Middle frontal gyrus (tissue), 1 donor: ENCODE measurements at regions not wholly inside any gene's neighbourhood (a gene's known extent, or its start where the extent isn't known, plus 50 kb on each side); places are given as distances from the start of the nearest gene placed in this dataset.
"Not testable (repeated sequence)": the region's sequence is repeated elsewhere in the genome, so short reads cannot be mapped to it uniquely, and the experiment has no call there.

Source experiments
- DNase-seq: peaks from one replicate; pipeline ENCODE4 v3.0.0-alpha.2; 2015; ENCODE audit warnings: low spot score; ENCODE audit errors: extremely low spot score

DNA sequence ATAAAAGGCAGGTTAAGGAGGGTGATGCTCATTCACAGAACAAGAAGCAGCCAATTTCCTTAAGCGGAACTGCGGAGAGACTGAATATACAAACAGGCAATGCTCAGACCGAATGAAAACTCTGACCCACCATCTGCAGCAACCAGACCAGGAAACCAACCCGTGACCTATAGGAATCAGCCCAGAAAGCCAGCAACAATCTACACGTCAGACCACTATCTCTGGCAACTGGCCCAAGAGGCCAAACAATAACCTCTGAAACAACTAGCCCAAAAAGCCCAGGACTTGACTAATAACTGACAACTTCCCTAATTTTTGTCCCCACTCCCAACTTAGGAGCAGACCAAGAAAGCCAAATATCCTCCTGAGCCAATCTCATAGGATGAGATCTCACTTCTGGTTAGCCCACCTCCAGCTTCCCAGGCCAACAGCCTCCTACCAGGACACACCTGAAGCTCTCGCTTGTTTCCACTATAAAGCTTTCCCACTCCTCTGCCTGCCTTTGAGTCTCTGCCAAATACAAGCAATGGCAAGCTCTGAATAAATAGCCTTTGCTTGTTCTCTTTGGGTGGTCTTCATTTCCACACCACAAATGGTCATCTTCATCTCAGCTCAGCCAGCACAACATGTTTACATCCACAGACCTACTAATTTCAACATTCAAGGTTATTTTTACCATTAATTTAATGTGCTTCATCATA, 168.5 kb downstream of the HSD17B3 start:
- no peak for DNase-seq

DNA sequence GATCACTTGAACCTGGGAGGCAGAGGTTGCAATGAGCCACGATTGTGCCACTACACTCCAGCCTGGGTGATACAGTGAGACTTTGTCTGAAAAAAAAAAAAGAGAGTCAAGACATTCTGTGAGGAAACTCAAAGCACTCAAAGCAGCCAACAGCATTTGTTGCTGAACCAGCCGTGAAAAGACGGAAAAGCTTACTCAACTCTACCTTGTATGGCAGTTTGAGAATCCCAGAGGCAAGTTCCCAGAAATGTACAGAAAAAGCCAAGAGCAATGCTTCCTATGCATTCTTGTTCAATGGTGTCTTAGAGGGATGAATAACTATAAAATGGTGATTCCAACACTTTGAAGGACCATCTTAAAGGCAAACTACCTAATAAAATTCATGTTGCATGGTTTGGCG, 170.2 kb downstream of the HSD17B3 start:
- DNase-seq: no peak

DNA sequence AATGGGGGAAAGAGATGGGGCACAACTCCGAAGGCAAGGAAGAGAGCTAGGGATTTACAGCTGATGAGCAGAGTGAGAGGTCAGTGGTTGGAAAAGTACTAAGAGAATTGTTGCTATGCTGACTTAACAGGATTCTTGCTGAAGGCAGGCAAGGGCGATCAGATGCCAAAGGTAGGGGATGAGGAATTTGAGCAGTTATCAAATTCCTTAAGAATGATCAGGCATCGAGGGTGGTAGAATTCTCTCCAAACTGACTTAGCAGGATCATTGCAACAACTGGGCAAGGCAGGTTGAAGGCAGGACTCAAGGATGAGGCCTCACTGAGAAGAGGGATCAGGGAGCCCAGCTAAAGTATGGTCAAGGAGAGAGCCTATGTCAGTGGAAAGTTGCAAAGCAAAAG, 171.0 kb downstream of the HSD17B3 start:
- no peak for DNase-seq

DNA sequence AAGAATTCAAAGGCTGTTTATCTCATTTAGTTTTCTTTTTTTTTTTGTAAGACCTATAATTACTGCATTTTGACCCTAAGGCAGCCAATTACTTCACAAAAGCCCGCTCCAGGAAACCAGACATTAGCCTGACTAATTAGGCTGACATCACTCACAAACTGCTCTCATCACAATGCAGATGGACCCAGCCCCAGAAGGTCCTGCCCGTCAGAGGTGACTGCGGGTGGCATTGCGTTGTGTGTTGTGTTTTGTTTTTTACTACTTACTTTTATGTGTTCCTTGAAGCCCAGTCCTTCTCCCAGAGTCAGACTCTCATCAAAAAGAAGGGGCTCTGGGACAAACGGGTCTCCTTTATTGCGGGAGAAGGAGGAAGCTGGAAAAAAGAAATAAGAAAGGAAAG, 172.2 kb downstream of the HSD17B3 start:
- DNase-seq: no peak

DNA sequence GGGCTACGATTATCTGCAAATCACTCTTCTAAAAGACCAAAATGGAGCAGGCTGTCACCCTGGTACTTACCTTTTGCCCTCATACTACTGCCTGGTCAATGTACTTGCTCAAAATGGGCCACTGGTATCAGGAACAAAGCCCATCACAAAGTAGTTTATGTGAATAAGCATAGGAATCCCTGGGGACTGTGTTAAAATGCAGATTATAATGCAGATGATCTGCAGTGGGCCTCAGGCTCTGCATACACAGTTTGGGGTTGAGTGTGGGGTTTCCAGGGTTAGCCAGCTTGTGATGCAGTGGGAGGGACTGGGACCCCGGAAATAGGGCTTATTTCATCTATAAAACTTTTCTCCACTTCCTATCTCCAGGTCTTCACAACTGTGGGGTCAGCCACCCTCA, 173.1 kb downstream of the HSD17B3 start:
- no peak for DNase-seq

DNA sequence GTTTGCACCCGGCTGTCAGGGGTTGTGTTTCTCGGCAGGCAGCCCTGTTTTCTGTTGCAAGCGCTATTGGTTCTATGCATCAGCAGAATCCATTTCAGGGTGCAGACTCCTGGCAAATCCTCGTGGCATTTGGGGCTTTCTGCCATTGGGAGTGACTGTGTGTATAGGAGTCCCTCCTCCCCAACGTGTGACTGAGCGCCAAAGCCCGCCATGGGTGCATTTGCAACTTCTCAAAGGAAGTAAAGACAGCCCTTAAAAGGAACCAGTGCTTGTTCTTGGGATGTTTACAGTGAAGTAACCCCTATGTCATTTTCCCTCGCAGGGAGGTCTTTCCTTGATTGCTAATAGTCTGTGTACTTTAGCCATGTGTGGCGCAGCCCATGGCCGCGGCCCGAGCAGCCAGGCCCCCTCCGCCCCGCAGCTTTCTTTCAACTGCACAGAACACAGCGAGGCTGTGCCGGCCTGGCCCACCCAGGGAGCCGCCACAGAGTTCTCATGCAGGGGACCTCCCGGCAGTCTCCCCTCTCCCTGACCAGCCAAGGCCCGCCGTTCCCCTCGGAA, 175.6 kb downstream of the HSD17B3 start:
- no peak for DNase-seq

DNA sequence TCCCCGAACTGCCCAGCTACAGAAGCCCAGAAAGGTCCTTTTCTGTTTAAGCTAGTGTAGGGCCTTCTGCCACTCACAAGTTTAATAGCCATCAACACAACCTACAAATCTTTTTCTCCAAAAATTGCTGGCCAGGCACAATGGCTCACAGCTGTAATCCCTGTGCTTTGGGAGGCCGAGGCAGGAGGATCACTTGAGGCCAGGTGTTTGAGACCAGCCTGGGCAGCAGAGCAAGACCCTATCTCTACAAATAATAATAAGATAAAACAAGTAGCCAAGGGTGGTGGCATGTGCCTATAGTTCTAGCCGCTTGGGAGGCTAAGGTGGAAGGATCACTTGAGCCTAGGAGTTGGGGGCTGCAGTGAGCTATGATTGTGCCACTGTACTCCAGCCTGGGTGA, 176.4 kb downstream of the HSD17B3 start:
- no peak for DNase-seq

DNA sequence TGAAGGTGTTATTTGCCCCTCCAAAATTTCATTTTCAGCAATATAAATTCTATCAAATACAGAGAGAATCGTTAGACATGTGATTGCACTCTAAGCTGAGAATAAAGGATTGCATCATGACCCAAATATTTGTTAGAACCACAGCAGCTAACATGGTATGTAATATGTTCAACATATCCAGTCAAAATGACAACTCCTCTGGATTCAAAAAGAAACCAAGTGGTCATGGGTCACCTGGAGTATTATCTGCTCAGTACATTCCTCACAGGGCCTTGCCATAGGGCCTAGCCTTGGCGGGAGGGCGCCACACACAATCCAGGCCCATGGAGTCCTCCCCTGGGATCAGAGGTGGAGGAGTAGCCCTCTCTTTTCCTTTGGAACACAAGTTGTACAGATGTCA, 179.2 kb downstream of the HSD17B3 start:
- no peak for DNase-seq

DNA sequence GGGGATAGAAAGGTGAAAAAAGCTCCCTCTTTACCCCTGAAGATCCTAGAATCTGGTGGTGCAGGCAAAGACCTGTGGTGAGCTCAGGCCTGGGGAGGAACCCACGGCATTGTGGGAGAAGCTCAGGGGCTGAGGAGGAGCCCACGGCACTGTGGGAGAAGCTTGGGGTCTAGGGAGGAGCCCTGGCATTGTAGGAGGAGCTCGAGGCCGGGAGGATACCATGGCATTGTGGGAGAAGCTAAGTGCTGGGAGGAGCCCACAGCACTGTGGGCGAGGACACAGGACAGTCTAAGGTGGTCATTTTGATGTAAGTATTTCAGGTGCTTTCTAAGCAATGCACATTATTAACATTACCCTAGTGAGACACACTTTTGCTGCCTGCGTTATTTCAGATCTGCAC, 179.7 kb downstream of the HSD17B3 start:
- DNase-seq: no peak

DNA sequence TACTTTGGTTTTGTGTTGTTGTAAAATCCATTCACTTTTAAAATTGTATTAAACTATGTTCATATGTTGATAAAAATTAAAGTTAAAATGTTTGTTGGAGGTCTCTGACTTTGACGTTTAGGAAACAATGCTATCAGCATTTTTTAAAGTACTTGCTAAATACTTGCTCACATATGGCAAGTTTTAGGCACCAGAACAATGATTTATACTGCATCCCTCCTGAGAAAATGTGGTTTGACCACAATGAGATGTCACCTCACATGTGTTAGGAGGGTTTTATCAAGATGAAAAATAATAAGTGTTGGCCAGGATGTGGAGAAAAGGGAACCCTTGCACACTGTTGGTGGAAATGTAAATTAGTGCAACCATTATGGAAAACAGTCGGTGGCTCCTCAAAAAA, 180.8 kb downstream of the HSD17B3 start:
- DNase-seq: no peak

DNA sequence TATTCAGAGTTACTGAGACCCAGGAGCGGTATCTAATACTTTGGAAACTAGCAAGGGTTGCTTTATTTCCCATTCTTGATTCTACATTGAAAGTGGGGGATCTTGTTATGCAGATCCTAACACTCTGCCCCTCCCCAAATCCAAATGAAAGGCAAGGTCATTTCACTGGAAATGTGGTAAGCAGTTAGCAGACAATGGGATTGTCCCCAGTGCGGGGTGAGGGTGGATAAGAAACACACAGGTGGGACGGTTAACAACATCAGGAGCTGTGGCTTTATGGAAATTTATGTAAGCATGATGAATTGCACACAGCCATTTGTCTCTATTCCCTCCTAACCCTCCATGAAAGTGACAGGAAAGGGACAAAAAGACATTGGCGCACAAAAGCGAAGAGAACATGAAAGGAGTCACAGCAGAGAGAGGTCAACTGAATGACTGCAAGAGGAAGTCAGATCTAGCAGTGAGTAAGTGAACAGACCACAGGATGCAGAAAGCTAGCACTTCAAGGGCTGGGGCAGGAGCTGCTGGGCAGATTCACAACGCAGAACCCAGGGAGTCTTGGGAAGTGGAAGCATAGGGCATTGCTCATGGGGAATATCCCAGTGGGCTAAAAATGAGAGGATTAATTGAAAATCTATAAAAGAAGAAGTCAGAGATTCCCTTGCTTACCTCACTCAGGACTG, 184.4 kb downstream of the HSD17B3 start:
- DNase-seq: no peak

DNA sequence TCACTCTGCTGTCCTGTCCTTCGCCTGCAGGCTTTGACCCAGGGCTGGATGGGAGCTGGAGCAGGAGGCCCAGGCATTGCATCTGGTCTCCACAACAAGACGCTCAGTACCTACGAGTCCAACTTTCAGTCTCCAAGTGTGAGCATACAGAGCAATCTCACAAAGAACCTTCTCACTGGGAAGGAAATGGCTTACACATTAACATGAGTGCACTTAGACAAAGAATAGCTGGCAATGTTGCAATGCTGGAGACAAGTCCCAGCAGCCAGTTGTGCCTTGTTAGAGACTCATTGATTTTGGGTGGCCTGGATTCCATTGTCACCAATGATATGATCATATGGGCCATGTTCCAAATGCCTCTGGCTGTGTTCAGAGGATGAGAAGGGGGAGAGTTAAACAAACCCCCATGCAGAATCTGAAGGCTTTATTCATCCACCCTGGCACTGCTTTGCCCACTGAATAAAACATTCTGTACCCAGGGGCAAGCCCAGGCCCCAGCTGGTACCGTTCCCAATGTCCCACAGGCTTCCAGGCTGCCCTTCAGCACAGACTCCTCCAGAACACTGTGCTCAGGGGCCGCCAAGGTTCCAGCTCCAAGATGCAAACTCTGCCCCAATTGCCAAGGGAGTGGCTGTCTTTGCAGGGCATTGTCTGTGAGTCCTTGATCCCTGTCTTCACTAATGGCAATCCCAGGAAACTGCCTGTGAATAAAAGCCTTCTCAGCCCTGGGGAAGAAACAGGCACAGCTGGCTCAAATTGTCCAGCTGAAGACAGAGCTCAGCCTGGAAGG, 185.5 kb downstream of the HSD17B3 start:
- peak; percentile 95 for DNase-seq

DNA sequence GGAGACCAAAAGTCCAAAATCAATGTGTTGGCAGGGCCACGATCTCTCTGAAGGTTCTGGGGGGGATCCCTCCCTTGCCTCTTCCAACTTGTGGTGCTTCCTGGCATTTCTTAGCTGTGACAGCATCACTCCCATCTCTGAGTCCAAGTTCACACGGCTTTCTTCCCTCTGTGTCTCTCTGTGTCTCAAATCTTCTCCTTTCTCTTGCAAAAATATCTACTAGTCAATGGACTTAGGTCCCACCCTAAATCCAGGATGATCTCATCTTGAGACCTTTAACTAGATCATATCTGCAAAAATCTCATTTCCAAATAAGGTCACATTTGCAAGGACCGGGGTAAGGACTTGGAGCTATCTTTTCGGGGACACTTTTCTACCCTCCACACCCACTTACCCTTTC, 186.1 kb downstream of the HSD17B3 start:
- no peak for DNase-seq

DNA sequence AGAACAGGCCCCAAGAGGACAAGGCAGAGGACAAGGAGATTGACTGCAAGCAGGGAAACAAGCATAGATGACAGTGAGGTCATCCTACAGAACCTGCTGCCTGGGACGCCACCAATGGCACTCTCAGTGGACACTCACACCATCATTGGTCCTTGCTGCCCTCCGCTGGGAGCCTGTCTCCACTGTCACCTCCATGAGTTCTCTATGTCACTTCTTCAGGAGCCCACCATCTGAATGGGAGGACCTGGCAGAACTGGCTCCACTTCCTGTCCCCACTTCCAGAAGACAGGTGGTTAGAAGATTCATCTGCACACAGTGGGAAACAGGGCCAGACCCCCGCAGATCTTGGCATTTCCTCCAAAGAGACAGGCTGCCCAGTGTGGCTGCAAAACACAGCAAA, 188.9 kb downstream of the HSD17B3 start:
- DNase-seq: no peak

DNA sequence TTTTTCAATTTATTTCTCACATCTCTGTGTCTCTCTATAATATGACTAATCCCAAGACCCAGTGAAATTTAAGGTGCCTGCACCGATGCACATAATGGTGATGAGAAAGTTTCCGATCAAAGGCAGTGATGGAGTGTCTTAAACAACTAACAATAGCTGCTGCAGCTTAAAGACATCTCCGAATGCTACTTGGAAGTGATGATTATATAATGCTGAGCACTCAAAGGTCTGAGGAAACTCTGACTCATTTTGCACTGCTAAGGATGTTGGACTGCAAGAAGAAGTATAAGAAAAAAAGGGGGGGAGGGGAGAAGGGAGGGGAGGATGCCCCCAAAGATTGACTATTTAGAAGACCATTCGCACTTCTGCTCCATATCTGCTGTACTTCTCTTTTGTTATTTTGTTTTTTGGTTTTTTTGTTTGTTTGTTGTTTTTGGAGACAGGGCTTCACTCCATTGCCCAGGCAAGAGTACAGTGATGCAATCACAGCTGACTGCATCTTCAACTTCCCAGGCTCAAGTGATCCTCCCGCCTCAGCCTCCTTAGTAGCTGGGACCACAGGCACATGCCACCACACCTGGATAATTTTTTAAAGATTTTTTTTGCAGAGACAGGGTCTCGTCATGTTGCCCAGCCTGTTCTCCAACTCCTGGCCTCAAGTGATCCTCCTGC, 192.2 kb downstream of the HSD17B3 start:
- DNase-seq: no peak

DNA sequence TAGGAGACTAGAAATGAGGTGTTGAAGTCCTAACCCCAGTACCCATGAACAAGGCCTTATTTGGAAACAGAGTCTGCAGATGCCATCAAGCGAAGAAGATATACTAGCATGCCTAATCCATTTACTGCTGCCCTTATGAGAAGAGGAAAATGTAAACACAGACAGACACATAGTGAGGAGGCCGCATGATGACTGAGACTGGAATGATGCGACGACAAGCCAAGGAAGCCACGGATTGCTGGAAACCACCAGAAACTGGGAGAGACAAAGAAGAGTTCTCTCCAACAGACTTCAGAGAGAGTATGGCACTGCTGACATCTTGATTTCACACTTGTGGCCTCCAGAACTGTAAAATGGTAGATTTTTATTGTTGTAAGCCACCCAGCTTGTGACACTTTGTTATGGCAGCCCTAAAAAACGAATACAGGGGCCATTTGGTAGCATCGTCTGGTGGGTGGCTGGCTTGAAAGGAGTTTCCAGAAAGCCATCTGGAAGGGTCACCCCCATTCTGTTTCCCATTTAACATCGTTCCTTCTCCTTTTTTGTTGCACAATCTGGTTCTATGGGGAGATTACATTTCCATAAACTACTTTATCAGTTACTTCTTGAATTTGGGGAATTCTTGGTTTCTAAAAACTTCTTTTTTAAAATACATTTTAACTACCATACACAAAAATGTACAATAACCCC, 193.1 kb downstream of the HSD17B3 start:
- DNase-seq: no peak

DNA sequence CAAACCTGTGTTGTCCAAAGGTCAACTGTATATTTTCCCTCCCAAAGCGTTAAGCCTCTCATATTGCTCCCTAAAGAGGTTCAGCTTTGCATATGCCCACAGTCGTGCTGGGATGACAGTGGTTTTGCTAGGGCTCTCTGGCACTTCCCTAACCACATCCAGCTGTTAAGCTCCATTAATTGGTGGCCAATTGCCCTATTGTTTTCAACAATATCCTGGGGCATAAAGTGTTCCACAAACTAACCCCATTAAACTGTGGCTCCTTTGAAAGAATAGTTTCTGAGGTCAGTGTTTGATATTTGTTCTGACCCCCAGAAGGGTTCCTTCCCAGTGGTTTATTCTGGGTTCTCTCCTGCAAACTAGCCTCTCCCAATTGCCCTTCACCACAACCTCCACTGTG, 194.5 kb downstream of the HSD17B3 start:
- DNase-seq: no peak

DNA sequence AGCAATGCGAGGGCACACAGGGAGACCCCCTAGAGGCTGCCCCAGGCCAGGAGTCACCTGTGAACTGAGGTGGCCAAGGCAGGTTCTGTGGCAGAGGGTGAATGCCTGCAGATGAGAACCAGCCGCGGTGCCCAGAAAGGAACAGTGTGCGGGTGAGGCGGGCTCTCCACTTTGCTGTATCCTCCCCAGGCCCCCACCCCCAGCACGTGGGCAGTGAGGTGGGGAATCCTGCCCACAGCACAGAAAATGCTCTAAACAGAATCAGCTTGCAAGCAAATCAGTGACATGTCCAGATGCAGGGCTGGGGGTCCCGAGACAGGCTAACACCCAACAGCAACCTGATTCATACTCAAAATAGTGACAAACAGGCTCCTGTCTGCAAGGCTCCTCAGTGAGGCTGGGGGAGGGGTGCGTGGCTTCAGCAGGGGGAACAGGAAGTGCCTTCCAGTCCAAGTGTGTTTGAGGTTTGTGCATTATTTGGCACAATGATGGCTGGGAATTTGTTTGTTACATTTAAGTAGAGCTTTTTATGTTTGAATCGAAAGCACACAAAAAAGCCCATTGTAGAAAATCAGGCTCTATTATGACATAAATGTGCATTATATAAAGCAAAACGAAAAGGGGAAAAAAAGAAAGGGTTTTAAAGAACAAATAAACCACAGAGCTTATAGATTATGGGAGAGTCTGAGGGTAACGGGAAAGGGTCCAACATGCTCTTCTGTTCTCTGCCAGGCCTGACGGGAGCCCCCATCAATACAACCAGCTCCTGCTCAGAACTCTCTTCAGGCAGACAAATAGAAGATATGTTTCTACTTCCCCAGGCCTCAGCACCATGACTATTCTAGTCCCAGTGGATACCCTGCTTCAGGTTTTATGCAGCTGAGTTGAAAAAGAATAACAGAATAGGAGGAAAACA, 201.3 kb downstream of the HSD17B3 start:
- no peak for DNase-seq

DNA sequence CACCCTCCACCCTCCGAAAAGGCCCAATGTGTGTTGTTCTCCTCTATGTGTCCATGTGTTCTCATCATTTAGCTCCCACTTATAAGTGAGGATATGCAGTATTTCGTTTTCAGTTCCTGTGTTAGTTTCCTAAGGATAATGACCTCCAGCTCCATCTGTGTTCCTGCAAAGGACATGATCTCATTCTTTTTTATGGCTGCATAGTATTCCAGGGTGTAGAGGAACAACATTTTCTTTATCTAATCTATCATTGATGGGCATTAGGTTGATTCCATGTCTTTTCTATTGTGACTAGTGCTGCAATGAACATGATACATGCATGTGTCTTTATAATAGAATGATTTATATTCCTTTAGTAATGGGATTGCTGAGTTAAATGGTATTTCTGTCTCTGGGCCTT, 211.3 kb downstream of the HSD17B3 start:
- not testable (repeated sequence) for DNase-seq
